Osteocyte (in vitro differentiated cells): ENCODE measurements at regions not wholly inside any gene's neighbourhood (a gene's known extent, or its start where the extent isn't known, plus 50 kb on each side); places are given as distances from the start of the nearest gene placed in this dataset.
"Not testable (repeated sequence)": the region's sequence is repeated elsewhere in the genome, so short reads cannot be mapped to it uniquely, and the experiment has no call there.

ENCODE experiments used
- DNase-seq: peaks from one replicate; pipeline ENCODE4 v3.0.0; 2021; ENCODE audit warnings: mixed read lengths; ENCODE audit not compliant: unreplicated experiment; ENCODE audit errors: extremely low spot score
- H3K27ac Mint-ChIP-seq: one replicate; pipeline ENCODE4 v1.8.0; 2021; ENCODE audit warnings: mild to moderate bottlenecking, mixed read lengths; ENCODE audit not compliant: unreplicated experiment
- H3K27me3 Mint-ChIP-seq: one replicate; pipeline ENCODE4 v1.8.0; 2021; ENCODE audit warnings: mixed read lengths; ENCODE audit not compliant: unreplicated experiment
- H3K36me3 Mint-ChIP-seq: one replicate; pipeline ENCODE4 v1.8.0; 2021; ENCODE audit warnings: mixed read lengths; ENCODE audit not compliant: unreplicated experiment
- H3K4me1 Mint-ChIP-seq: one replicate; pipeline ENCODE4 v1.8.0; 2021; ENCODE audit warnings: mixed read lengths; ENCODE audit not compliant: unreplicated experiment
- H3K4me3 Mint-ChIP-seq: one replicate; pipeline ENCODE4 v1.8.0; 2021; ENCODE audit warnings: mild to moderate bottlenecking, moderate library complexity, mixed read lengths; ENCODE audit not compliant: unreplicated experiment
- H3K9me3 Mint-ChIP-seq: one replicate; pipeline ENCODE4 v1.8.0; 2021; ENCODE audit warnings: mixed read lengths; ENCODE audit not compliant: unreplicated experiment
- TF ChIP-seq, protein P1 (sequence below): fragments of 200-600 bp; sonication (generic); IDR thresholded peaks from 2 replicates; pipeline ENCODE4 v1.5.0; 2021; ENCODE audit warnings: antibody characterized with exemption, mild to moderate bottlenecking, moderate library complexity

GRCh38 chr10:34880817-34881216, 65.7 kb upstream of the PARD3 start:
- no peak for DNase-seq
- H3K36me3 Mint-ChIP-seq, result no peaks in the 10 kb centered on the region
- H3K27ac Mint-ChIP-seq, result no peak overlapping the region
- H3K27me3 Mint-ChIP-seq, result peaks cover 20% of the 10 kb centered on the region
- H3K4me3 Mint-ChIP-seq, result no peak overlapping the region
- peaks cover under 1% of the 10 kb centered on the region for H3K4me1 Mint-ChIP-seq
- TF ChIP-seq, protein P1, sequence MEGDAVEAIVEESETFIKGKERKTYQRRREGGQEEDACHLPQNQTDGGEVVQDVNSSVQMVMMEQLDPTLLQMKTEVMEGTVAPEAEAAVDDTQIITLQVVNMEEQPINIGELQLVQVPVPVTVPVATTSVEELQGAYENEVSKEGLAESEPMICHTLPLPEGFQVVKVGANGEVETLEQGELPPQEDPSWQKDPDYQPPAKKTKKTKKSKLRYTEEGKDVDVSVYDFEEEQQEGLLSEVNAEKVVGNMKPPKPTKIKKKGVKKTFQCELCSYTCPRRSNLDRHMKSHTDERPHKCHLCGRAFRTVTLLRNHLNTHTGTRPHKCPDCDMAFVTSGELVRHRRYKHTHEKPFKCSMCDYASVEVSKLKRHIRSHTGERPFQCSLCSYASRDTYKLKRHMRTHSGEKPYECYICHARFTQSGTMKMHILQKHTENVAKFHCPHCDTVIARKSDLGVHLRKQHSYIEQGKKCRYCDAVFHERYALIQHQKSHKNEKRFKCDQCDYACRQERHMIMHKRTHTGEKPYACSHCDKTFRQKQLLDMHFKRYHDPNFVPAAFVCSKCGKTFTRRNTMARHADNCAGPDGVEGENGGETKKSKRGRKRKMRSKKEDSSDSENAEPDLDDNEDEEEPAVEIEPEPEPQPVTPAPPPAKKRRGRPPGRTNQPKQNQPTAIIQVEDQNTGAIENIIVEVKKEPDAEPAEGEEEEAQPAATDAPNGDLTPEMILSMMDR, result no peak
- H3K9me3 Mint-ChIP-seq, result no peaks in the 10 kb centered on the region

DNA sequence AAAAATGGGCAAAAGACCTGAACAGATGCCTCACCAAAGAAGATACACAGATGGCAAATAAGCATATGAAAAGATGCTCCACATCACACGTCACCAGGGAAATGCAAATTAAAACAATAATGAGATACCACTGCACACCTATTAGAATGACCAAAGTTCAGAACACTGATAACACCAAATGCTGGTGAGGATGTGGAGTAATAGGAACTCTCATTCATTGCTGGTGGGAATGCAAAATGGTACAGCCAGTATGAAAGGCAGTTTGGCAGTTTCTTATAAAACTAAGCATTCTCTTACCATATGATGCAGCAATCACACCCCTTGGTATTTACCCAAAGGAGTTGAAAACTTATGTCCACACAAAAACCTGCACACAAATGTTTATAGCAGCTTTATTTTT, 63.6 kb upstream of the PARD3 start:
- not testable (repeated sequence) for H3K9me3 Mint-ChIP-seq, H3K4me3 Mint-ChIP-seq

GRCh38 chr10:34875061-34875460, 60.0 kb upstream of the PARD3 start:
- Mint-ChIP-seq H3K4me1 (no peaks in the 10 kb centered on the region), H3K27me3 (peaks cover 41% of the 10 kb centered on the region), H3K27ac (no peak overlapping the region), H3K4me3 (no peak overlapping the region), H3K9me3 (no peaks in the 10 kb centered on the region), H3K36me3 (no peaks in the 10 kb centered on the region)
- TF ChIP-seq, protein P1, result no peak
- DNase-seq, result no peak

More for the DNA sequence above, 63.6 kb upstream of the PARD3 start:
- H3K27me3 Mint-ChIP-seq, result peaks cover 28% of the 10 kb centered on the region
- not testable (repeated sequence) for DNase-seq, H3K27ac Mint-ChIP-seq, H3K36me3 Mint-ChIP-seq, H3K4me1 Mint-ChIP-seq

DNA sequence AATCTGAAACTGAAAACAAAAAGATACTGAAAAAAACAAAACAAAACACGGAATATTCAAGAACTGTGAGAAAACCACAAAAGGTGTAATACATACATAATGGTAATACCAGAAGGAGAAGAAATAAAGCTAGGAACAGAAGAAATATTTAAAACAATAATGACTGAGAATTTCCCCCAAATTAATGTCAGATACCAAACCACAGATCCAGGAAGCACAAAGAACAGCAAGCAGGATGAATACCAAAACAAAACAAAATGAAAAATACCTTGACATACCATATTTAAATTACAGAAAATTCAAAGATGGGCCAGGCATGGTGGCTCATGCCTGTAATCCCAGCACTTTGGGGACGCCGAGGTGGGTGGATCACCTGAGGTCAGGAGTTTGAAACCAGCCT, 57.7 kb upstream of the PARD3 start:
- TF ChIP-seq, protein P1, result no peak
- no peak overlapping the region for H3K4me3 Mint-ChIP-seq
- no peaks in the 10 kb centered on the region for H3K36me3 Mint-ChIP-seq
- no peak for DNase-seq
- H3K9me3 Mint-ChIP-seq, result no peaks in the 10 kb centered on the region
- H3K27ac Mint-ChIP-seq, result no peak overlapping the region
- peaks cover 47% of the 10 kb centered on the region for H3K27me3 Mint-ChIP-seq
- H3K4me1 Mint-ChIP-seq, result no peaks in the 10 kb centered on the region

- no peaks in the 10 kb centered on the region for H3K9me3 Mint-ChIP-seq
Observed at GRCh38 chr10:34869135-34869836, 54.2 kb upstream of the PARD3 start.

More at GRCh38 chr10:34869135-34869836, 54.2 kb upstream of the PARD3 start:
- Mint-ChIP-seq H3K36me3 (no peaks in the 10 kb centered on the region), H3K4me3 (no peak overlapping the region), H3K27me3 (peaks cover 36% of the 10 kb centered on the region), H3K4me1 (peaks cover 5% of the 10 kb centered on the region), H3K27ac (no peak overlapping the region)
- TF ChIP-seq, protein P1, result no peak
- no peak for DNase-seq
